ENCODE measurements at regions not wholly inside any gene's neighbourhood (a gene's known extent, or its start where the extent isn't known, plus 50 kb on each side); places are given as distances from the start of the nearest gene placed in this dataset.
A peak's percentile ranks its signal among the peaks of the same experiment; 100 is the strongest.

- Histone ChIP-seq H4K20me1 (ENCODE audit: insufficient read depth, low read length) (no peaks in the 10 kb centered on the region), H3K36me3 (replicated peaks in 1 of 2; ENCODE audit: control insufficient read depth in 1 of 2, insufficient read depth in 2 of 2, low read length in 2 of 2) (no peaks in the 10 kb centered on the region), H3K27ac (ENCODE audit: extremely low read length, insufficient read depth, low read length) (no peak overlapping the region), H3K27me3 (ENCODE audit: control insufficient read depth in 1 of 2, insufficient read depth in 2 of 2, low read length in 2 of 2) (peaks cover 5 to 74% of the 10 kb centered on the region in 2 experiments; a peak in 4 of 5 replicates), H3K4me1 (ENCODE audit: insufficient read depth, low read length) (no peaks in the 10 kb centered on the region), H3K4me2 (ENCODE audit: low read depth, low read length) (no peak overlapping the region), H3K79me2 (ENCODE audit: insufficient read depth, low read length) (no peaks in the 10 kb centered on the region), H3K9me3 (ENCODE audit: low read length) (no peaks in the 10 kb centered on the region), H2AFZ (ENCODE audit: low read length) (no peak overlapping the region), H3K4me3 (replicated peaks in 1 of 3; ENCODE audit: insufficient read depth in 1 of 3, low read depth in 2 of 3, low read length in 3 of 3) (no peak overlapping the region), H3K9ac (ENCODE audit: insufficient read depth, low read depth, low read length) (no peak overlapping the region)
- TF ChIP-seq ZBTB3 (CRISPR knock-in tag; IDR thresholded peaks at IDR 0.05; ENCODE audit: borderline replicate concordance, low read depth) = no peak
- peak; percentile 71; the same call in 1 of the 2 replicates for TF ChIP-seq ZNF646 (CRISPR knock-in tag; IDR thresholded peaks at IDR 0.05)
- ChIA-PET POLR2A (no interaction called here), CTCF (ENCODE audit: low intra/inter-chr PET ratio, low total read pairs) (no interaction called here)
- in situ Hi-C loops (cut with HindIII; ENCODE audit: extremely low pct_ligation_motif_present, low pct_unique_long_range_greater_than_20kb) (no loop called here), intact Hi-C loops (cut with micrococcal nuclease; ENCODE audit: unreplicated experiment) (no loop called here)
- DNase-seq (ENCODE audit: low spot score) (no peak), ATAC-seq (peak; percentile 12; the same call in 2 of the 3 replicates), FAIRE-seq (no peak)
- BruUV-seq (replicated peaks) = no TSS peak
- WGBS (ENCODE audit: low lambda C conversion rate) = 76% methylated on average over 7 of the region's 9 CpGs
Measured at GRCh38 chr2:604385-604784, 72.8 kb downstream of the TMEM18 start.

All from HepG2 (cell line).